OCI-LY7 (cell line): ENCODE measurements at regions not wholly inside any gene's neighbourhood (a gene's known extent, or its start where the extent isn't known, plus 50 kb on each side); places are given as distances from the start of the nearest gene placed in this dataset.

Source experiments
- BruUV-seq: library from RNA; stranded (reverse); fragments of 400-500 nt; replicated peaks from 2 replicates; lab custom pipeline; 2021; lab: Mats Ljungman, UMichigan
- CTCF ChIA-PET: fragments of 300-600 bp; sonication (Branson Sonifier 250); formaldehyde crosslinking; loops from one replicate; lab custom pipeline; 2022; ENCODE audit warnings: antibody characterized with exemption; ENCODE audit not compliant: unreplicated experiment; lab: Charles Lee
- POLR2A ChIA-PET: fragments of 300-600 bp; sonication (Branson Sonifier 250); formaldehyde crosslinking; loops from one replicate; lab custom pipeline; 2022; ENCODE audit warnings: antibody characterized with exemption; lab: Charles Lee
- DNase-seq: peaks from one replicate; pipeline ENCODE4 v3.0.0-alpha.2; 2015; ENCODE audit warnings: low spot score
- H2AFZ ChIP-seq: fragments of 200-600 bp; sonication (generic), shearing (Covaris generic); 2 replicates; pipeline ENCODE4 v1.6.1; 2014; ENCODE audit warnings: mild to moderate bottlenecking, antibody characterized with exemption, low read length, moderate library complexity
- H3K27ac ChIP-seq: fragments of 200-600 bp; sonication (generic); 2 replicates; pipeline ENCODE4 v1.5.1; 2014; ENCODE audit warnings: mixed run types, low read depth, mild to moderate bottlenecking, moderate library complexity, low read length, inconsistent platforms; ENCODE audit not compliant: poor library complexity, severe bottlenecking
- H3K36me3 ChIP-seq: fragments of 200-600 bp; sonication (generic); 2 replicates; pipeline ENCODE4 v1.6.1; 2014; ENCODE audit warnings: mild to moderate bottlenecking, antibody characterized with exemption, low read length, moderate library complexity, mixed read lengths; ENCODE audit not compliant: insufficient read depth
- H3K4me1 ChIP-seq: fragments of 200-600 bp; sonication (generic); 2 replicates; pipeline ENCODE4 v1.5.1; 2014; ENCODE audit warnings: mild to moderate bottlenecking, low read length; ENCODE audit not compliant: insufficient read depth, poor library complexity, severe bottlenecking
- H3K4me2 ChIP-seq: fragments of 200-600 bp; sonication (generic); 2 replicates; pipeline ENCODE4 v1.6.1; 2014; ENCODE audit warnings: mild to moderate bottlenecking, low read length
- H3K4me3 ChIP-seq: fragments of 200-600 bp; sonication (generic); 2 replicates; pipeline ENCODE4 v1.5.1; 2014; ENCODE audit warnings: mild to moderate bottlenecking, low read depth, low read length; ENCODE audit not compliant: poor library complexity, severe bottlenecking
- H3K79me2 ChIP-seq: fragments of 200-600 bp; sonication (generic); 2 replicates; pipeline ENCODE4 v1.6.1; 2016; ENCODE audit warnings: low read depth, mild to moderate bottlenecking, low read length, moderate library complexity, mixed read lengths; ENCODE audit not compliant: insufficient read depth
- H3K9me2 ChIP-seq: fragments of 200-600 bp; sonication (generic); 2 replicates; pipeline ENCODE4 v1.6.1; 2016; ENCODE audit warnings: mild to moderate bottlenecking, low read length, mixed read lengths; ENCODE audit not compliant: insufficient read depth
- H3K9me3 ChIP-seq: fragments of 200-600 bp; sonication (generic); 2 replicates; pipeline ENCODE4 v1.6.1; 2014; ENCODE audit warnings: mild to moderate bottlenecking, mixed run types, low read length, mixed read lengths
- H4K20me1 ChIP-seq: fragments of 200-600 bp; sonication (generic); 2 replicates; pipeline ENCODE4 v1.6.1; 2014; ENCODE audit warnings: mild to moderate bottlenecking, antibody characterized with exemption, low read length, moderate library complexity, mixed read lengths; ENCODE audit not compliant: insufficient read depth
- CTCF ChIP-seq: fragments of 200-600 bp; sonication (generic); conservative IDR thresholded peaks from 2 replicates; pipeline ENCODE4 v1.5.1; 2014; ENCODE audit warnings: mild to moderate bottlenecking, antibody characterized with exemption, low read length, moderate library complexity, mixed read lengths
- EZH2phosphoT487 ChIP-seq: fragments of 200-600 bp; sonication (generic); IDR thresholded peaks from 2 replicates; pipeline ENCODE4 v1.6.1; 2018; ENCODE audit warnings: low read depth, borderline replicate concordance, mild to moderate bottlenecking, mixed run types, antibody characterized with exemption, low read length, moderate library complexity, mixed read lengths
- intact Hi-C: fragments of 100-400 bp; cut with micrococcal nuclease; formaldehyde crosslinking; loops from one replicate; pipeline ENCODE4 v1.10.0; 2022; ENCODE audit not compliant: unreplicated experiment

GRCh38 chr1:199759268-199759730, 268.2 kb upstream of the NR5A2 start:
- intact Hi-C loops, result no loop called here
- BruUV-seq, result no TSS peak
- DNase-seq, result no peak
- Histone ChIP-seq H3K36me3 (no peaks in the 10 kb centered on the region), H3K27ac (no peak overlapping the region), H3K4me2 (no peak overlapping the region), H4K20me1 (no peaks in the 10 kb centered on the region), H2AFZ (no peak overlapping the region), H3K9me3 (no peaks in the 10 kb centered on the region), H3K79me2 (no peaks in the 10 kb centered on the region), H3K4me3 (no peak overlapping the region), H3K4me1 (no peaks in the 10 kb centered on the region), H3K9me2 (no peaks in the 10 kb centered on the region)
- TF ChIP-seq CTCF, result no peak
- TF ChIP-seq EZH2phosphoT487, result no peak
- ChIA-PET POLR2A (no interaction called here), CTCF (no interaction called here)

GRCh38 chr1:199762572-199762971, 264.9 kb upstream of the NR5A2 start:
- CTCF ChIA-PET, result no interaction called here
- intact Hi-C loops, result no loop called here
- Histone ChIP-seq H3K9me2 (no peaks in the 10 kb centered on the region), H3K36me3 (no peaks in the 10 kb centered on the region), H3K4me1 (no peaks in the 10 kb centered on the region), H3K9me3 (0 out of 2 replicates have a peak, but pooled peaks cover 5% of the 10 kb centered on the region), H3K4me2 (no peak overlapping the region), H4K20me1 (no peaks in the 10 kb centered on the region), H3K79me2 (no peaks in the 10 kb centered on the region), H2AFZ (no peak overlapping the region), H3K4me3 (no peak overlapping the region), H3K27ac (no peak overlapping the region)
- no TSS peak for BruUV-seq
- POLR2A ChIA-PET, result interaction anchor here (1.1 kb wide), 1 partner anchor 8 kb away, joined by 3 read pairs; no protein-coding TSS in a partner anchor
- TF ChIP-seq CTCF (no peak), EZH2phosphoT487 (no peak)
- no peak for DNase-seq

GRCh38 chr1:199766218-199766792, 261.2 kb upstream of the NR5A2 start:
- TF ChIP-seq CTCF, result no peak
- TF ChIP-seq EZH2phosphoT487, result no peak
- Histone ChIP-seq H3K27ac (no peak overlapping the region), H3K9me3 (0 out of 2 replicates have a peak, but pooled peaks cover 5% of the 10 kb centered on the region), H3K4me3 (no peak overlapping the region), H3K9me2 (no peaks in the 10 kb centered on the region), H3K79me2 (no peaks in the 10 kb centered on the region), H3K4me1 (no peaks in the 10 kb centered on the region), H2AFZ (no peak overlapping the region), H3K36me3 (no peaks in the 10 kb centered on the region), H3K4me2 (no peak overlapping the region), H4K20me1 (no peaks in the 10 kb centered on the region)
- intact Hi-C loops, result no loop called here
- no peak for DNase-seq
- BruUV-seq, result no TSS peak
- POLR2A ChIA-PET, result no interaction called here
- CTCF ChIA-PET, result no interaction called here
